ENCODE measurements at regions not wholly inside any gene's neighbourhood (a gene's known extent, or its start where the extent isn't known, plus 50 kb on each side); places are given as distances from the start of the nearest gene placed in this dataset.

- no peak for TF ChIP-seq CTCF (IDR thresholded peaks at IDR 0.05)
- no peak for TF ChIP-seq POLR2AphosphoS5 (IDR thresholded peaks at IDR 0.05)
- TF ChIP-seq POLR2A (IDR thresholded peaks at IDR 0.05) = no peak
Observed at GRCh38 chr3:5442106-5442785, 254.7 kb downstream of the EDEM1 start.

All from prostate gland (tissue), 2 donors.